ENCODE measurements at regions not wholly inside any gene's neighbourhood (a gene's known extent, or its start where the extent isn't known, plus 50 kb on each side); places are given as distances from the start of the nearest gene placed in this dataset.

DNA sequence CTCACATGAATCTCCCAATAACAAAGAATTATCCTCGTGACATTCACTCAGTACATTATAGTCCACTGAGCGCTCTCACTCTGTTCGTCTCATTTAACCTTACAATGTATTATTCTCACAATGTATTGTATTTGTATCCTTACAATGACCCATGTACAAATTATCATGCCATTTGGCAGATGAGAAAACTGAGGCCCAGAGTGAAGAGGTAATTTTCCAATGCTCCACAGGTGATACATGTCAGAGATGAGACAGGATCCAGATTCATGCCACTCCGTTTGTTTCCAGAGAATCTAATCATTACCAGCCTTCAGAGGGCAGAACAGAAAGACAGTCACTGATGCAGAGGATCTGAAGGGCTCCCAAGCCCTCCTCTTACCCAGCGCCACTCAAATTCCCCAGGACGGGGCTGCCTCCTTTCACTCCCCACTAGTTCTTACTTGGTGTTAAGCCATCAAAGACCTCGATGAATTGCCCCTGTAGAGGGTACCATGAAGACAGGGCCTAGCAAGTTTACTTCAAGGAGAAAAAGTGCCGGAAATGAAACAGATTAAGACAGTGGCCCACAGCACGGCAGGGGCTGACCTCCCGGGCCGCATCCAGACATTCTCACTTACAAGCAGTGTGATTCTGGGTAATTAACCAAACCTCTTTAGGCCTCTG, 98.4 kb upstream of the MBOAT2 start:
- TF ChIP-seq OSR1 (CRISPR knock-in tag; IDR thresholded peaks at IDR 0.05): no peak
- TF ChIP-seq ZC3H10 (CRISPR knock-in tag; IDR thresholded peaks at IDR 0.05): no peak
- TF ChIP-seq ZNF70 (CRISPR knock-in tag; IDR thresholded peaks at IDR 0.05): no peak
- no peak for TF ChIP-seq BACH2 (CRISPR knock-in tag; IDR thresholded peaks at IDR 0.05; ENCODE audit: borderline replicate concordance)
- TF ChIP-seq SNAI2 (CRISPR knock-in tag; IDR thresholded peaks at IDR 0.05): no peak
- no peak for TF ChIP-seq TCF4 (CRISPR knock-in tag; IDR thresholded peaks at IDR 0.05; ENCODE audit: borderline replicate concordance)
- TF ChIP-seq, protein P1, sequence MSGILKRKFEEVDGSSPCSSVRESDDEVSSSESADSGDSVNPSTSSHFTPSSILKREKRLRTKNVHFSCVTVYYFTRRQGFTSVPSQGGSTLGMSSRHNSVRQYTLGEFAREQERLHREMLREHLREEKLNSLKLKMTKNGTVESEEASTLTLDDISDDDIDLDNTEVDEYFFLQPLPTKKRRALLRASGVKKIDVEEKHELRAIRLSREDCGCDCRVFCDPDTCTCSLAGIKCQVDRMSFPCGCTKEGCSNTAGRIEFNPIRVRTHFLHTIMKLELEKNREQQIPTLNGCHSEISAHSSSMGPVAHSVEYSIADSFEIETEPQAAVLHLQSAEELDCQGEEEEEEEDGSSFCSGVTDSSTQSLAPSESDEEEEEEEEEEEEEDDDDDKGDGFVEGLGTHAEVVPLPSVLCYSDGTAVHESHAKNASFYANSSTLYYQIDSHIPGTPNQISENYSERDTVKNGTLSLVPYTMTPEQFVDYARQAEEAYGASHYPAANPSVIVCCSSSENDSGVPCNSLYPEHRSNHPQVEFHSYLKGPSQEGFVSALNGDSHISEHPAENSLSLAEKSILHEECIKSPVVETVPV (CRISPR knock-in tag; IDR thresholded peaks at IDR 0.05): no peak
- TF ChIP-seq, protein P2, sequence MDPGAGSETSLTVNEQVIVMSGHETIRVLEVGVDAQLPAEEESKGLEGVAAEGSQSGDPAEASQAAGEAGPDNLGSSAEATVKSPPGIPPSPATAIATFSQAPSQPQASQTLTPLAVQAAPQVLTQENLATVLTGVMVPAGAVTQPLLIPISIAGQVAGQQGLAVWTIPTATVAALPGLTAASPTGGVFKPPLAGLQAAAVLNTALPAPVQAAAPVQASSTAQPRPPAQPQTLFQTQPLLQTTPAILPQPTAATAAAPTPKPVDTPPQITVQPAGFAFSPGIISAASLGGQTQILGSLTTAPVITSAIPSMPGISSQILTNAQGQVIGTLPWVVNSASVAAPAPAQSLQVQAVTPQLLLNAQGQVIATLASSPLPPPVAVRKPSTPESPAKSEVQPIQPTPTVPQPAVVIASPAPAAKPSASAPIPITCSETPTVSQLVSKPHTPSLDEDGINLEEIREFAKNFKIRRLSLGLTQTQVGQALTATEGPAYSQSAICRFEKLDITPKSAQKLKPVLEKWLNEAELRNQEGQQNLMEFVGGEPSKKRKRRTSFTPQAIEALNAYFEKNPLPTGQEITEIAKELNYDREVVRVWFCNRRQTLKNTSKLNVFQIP (CRISPR knock-in tag; IDR thresholded peaks at IDR 0.05; ENCODE audit: borderline replicate concordance, low read depth): no peak
- no peak for TF ChIP-seq ARNTL (CRISPR knock-in tag; IDR thresholded peaks at IDR 0.05; ENCODE audit: borderline replicate concordance, low read depth)
- TF ChIP-seq, protein P3, sequence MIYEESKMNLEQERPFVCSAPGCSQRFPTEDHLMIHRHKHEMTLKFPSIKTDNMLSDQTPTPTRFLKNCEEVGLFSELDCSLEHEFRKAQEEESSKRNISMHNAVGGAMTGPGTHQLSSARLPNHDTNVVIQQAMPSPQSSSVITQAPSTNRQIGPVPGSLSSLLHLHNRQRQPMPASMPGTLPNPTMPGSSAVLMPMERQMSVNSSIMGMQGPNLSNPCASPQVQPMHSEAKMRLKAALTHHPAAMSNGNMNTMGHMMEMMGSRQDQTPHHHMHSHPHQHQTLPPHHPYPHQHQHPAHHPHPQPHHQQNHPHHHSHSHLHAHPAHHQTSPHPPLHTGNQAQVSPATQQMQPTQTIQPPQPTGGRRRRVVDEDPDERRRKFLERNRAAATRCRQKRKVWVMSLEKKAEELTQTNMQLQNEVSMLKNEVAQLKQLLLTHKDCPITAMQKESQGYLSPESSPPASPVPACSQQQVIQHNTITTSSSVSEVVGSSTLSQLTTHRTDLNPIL (CRISPR knock-in tag; IDR thresholded peaks at IDR 0.05; ENCODE audit: low read depth): no peak
- no peak for TF ChIP-seq PPARA (CRISPR knock-in tag; IDR thresholded peaks at IDR 0.05; ENCODE audit: borderline replicate concordance)
- TF ChIP-seq TOX (CRISPR knock-in tag; IDR thresholded peaks at IDR 0.05; ENCODE audit: borderline replicate concordance): no peak
- TF ChIP-seq ZFP30 (CRISPR knock-in tag; IDR thresholded peaks at IDR 0.05): no peak
- TF ChIP-seq, protein P4, sequence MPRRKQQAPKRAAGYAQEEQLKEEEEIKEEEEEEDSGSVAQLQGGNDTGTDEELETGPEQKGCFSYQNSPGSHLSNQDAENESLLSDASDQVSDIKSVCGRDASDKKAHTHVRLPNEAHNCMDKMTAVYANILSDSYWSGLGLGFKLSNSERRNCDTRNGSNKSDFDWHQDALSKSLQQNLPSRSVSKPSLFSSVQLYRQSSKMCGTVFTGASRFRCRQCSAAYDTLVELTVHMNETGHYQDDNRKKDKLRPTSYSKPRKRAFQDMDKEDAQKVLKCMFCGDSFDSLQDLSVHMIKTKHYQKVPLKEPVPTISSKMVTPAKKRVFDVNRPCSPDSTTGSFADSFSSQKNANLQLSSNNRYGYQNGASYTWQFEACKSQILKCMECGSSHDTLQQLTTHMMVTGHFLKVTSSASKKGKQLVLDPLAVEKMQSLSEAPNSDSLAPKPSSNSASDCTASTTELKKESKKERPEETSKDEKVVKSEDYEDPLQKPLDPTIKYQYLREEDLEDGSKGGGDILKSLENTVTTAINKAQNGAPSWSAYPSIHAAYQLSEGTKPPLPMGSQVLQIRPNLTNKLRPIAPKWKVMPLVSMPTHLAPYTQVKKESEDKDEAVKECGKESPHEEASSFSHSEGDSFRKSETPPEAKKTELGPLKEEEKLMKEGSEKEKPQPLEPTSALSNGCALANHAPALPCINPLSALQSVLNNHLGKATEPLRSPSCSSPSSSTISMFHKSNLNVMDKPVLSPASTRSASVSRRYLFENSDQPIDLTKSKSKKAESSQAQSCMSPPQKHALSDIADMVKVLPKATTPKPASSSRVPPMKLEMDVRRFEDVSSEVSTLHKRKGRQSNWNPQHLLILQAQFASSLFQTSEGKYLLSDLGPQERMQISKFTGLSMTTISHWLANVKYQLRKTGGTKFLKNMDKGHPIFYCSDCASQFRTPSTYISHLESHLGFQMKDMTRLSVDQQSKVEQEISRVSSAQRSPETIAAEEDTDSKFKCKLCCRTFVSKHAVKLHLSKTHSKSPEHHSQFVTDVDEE (CRISPR knock-in tag; IDR thresholded peaks at IDR 0.05): no peak
- ATAC-seq: no peak; the same call in 2 of the 3 replicates

DNA sequence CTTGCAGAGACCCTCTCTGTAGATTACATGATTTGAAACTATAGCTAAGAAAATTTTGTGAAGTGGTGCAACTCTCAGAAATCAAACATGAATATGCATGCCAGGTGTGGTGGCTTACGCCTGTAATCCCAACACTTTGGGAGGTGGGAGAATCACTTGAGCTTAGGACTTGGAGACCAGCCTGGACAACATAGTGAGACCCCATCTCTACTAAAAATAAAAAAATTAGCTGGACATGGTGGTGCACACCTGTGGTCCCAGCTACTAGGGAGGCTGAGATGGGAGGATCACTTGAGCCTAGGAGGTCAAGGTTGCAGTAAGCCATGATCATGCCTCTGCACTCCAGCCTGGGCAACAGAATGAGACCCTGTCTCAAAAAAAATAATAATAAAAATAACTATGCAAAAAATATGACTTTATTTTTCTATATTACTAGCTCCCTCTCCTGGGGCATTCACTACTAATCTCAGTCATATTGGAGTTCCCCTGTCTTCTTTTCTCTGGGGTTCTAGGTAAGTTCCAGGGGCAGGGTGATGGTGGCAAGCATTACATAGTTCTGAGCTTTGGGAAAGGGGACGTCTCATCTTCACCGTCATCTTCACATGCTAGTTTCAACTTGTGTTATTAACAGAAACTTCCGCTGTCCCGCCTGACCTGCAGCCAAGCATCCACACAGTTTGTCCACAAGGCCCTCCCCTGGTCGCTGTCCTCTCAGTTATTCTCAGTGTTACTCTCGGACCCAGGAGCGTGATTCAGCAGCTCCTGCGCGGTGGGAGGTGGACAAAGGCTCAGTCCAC, 96.8 kb upstream of the MBOAT2 start:
- ATAC-seq: no peak
- TF ChIP-seq TCF4 (CRISPR knock-in tag; IDR thresholded peaks at IDR 0.05; ENCODE audit: borderline replicate concordance) (no peak), ARNTL (CRISPR knock-in tag; IDR thresholded peaks at IDR 0.05; ENCODE audit: borderline replicate concordance, low read depth) (no peak), ZFP30 (CRISPR knock-in tag; IDR thresholded peaks at IDR 0.05) (no peak), ZFP3 (CRISPR knock-in tag; IDR thresholded peaks at IDR 0.05) (no peak), ISL1 (CRISPR knock-in tag; IDR thresholded peaks at IDR 0.05) (no peak), OSR1 (CRISPR knock-in tag; IDR thresholded peaks at IDR 0.05) (no peak), ZNF8 (CRISPR knock-in tag; IDR thresholded peaks at IDR 0.05) (no peak), TOX (CRISPR knock-in tag; IDR thresholded peaks at IDR 0.05; ENCODE audit: borderline replicate concordance) (no peak), RARB (CRISPR knock-in tag; IDR thresholded peaks at IDR 0.05) (no peak), GLIS3 (CRISPR knock-in tag; IDR thresholded peaks at IDR 0.05) (no peak)
- TF ChIP-seq, protein P4 (CRISPR knock-in tag; IDR thresholded peaks at IDR 0.05): no peak
- TF ChIP-seq, protein P2 (CRISPR knock-in tag; IDR thresholded peaks at IDR 0.05; ENCODE audit: borderline replicate concordance, low read depth): no peak
